GM23338 (cell line): ENCODE measurements at regions not wholly inside any gene's neighbourhood (a gene's known extent, or its start where the extent isn't known, plus 50 kb on each side); places are given as distances from the start of the nearest gene placed in this dataset.

ENCODE experiments used
- CTCF ChIP-seq, 2 experiments: fragments of 200-600 bp in 1 of 2; sonication (generic) in 1 of 2; conservative IDR thresholded peaks; 2 replicates each; pipeline versions ENCODE4 v1.5.1 to v1.6.1; 2016 to 2017; ENCODE audit warnings: antibody characterized with exemption in 2 of 2, low read depth in 2 of 2, mild to moderate bottlenecking in 2 of 2, moderate library complexity in 1 of 2
- EZH2 ChIP-seq: fragments of 200-600 bp; sonication (generic); IDR thresholded peaks from one replicate; pipeline ENCODE4 v1.8.0; 2017; ENCODE audit warnings: antibody characterized with exemption, mild to moderate bottlenecking, low read depth; ENCODE audit not compliant: unreplicated experiment
- EZH2phosphoT487 ChIP-seq: fragments of 200-600 bp; sonication (generic); IDR thresholded peaks from one replicate; pipeline ENCODE4 v1.8.1; 2018; ENCODE audit warnings: antibody characterized with exemption; ENCODE audit not compliant: unreplicated experiment
- POLR2AphosphoS5 ChIP-seq: IDR thresholded peaks from 2 replicates; pipeline ENCODE4 v1.6.1; 2016; ENCODE audit warnings: antibody characterized with exemption, low read depth
- STAT1 ChIP-seq: IDR thresholded peaks from one replicate; pipeline ENCODE4 v1.6.1; 2016; ENCODE audit warnings: antibody characterized with exemption; ENCODE audit not compliant: unreplicated experiment
- ZNF114 ChIP-seq: fragments of 250-450 bp; sonication (Bioruptor Pico); IDR thresholded peaks from 2 replicates; pipeline ENCODE4 v1.5.0; 2020; ENCODE audit warnings: mild to moderate bottlenecking, moderate library complexity

DNA sequence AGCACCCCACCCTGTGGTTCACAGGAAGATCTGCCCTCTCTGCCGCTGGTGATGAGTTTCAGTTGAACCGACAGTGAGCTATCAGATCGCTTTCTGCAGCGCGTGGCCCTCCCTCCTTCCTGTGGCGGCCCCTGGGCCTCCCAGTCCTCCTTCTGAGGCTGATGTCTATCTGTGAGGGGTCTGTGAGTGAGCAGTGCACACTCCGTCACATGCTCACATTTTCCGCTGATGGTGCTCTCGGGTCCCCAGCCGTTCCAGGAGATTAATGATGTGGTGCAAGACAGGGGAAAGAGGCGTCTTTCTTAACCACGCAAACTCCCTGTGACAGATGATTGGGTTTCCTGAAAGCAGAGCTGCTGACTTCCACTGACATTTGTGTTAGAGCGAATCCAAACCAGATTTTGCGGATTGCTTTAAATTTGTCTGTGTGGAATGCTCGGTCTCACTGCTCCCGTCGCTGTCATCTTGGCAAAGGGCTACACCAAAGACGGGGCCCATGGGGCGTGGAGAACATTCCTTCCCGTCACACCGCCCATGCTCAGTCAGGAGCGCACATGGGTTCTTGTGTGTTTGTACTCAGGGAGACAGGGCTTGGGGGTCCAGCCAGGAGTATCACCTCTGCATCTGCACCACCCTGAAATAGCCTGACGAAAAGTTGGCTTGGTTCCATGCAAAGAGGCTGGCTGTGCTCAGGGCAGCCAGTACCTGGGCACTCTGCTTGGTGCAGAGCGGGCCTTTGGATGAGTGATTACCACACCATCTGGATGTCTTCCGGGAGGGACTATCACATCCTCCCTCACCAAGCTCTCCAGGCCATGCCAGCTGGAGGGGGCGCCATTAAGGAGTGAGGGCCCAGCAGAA lies 154.7 kb upstream of the HS6ST1 start:
- TF ChIP-seq CTCF (conservative IDR thresholded peaks at IDR 0.05; ENCODE audit: low read depth in 2 of 2), result no peak
- no peak for TF ChIP-seq EZH2
- no peak for TF ChIP-seq STAT1
- no peak for TF ChIP-seq POLR2AphosphoS5
- TF ChIP-seq EZH2phosphoT487, result no peak
- no peak for TF ChIP-seq ZNF114 (CRISPR knock-in tag)
